HG02763 (cell line): ENCODE measurements at regions not wholly inside any gene's neighbourhood (a gene's known extent, or its start where the extent isn't known, plus 50 kb on each side); places are given as distances from the start of the nearest gene placed in this dataset.
"Not testable (repeated sequence)": the region's sequence is repeated elsewhere in the genome, so short reads cannot be mapped to it uniquely, and the experiment has no call there.

Experiments
- ATAC-seq: cut with Tn5 transposase; IDR thresholded peaks from one replicate; pipeline ENCODE4 v1.9.1; 2021; ENCODE audit warnings: mild to moderate bottlenecking, moderate library complexity; ENCODE audit not compliant: unreplicated experiment

DNA sequence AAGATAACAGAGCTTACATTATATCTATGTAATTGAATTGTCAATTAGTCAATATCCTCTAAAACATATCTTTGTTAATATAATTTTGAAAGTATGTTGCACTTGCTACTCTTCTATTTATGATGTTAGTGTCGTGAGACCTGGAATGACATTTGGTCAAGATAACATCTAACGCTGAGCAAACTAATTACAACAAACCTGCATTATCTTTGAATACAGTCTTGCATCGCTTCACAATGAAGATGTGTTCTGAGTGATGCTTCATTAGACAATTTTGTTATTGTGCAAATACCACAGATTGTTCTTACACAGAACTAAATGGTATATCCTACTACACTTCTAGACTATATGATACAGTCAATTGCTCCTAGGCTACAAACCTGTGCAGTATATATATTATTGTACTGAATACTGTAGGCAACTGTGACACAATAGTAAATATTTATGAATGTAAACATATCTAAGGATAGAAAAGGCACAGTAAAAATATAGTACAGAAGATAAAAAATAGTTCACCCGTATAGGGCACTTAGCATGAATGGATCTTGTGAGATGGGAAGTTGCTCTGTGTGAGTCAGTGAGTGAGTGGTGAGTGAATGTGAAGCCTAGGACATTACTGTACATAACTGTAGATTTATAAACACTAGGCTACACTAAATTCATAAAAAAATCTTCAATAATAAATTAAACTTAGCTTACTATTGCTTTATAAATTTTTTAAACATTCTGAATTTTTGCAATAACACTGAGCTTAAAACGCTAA, 1773.8 kb downstream of the PCDH9 start:
- ATAC-seq = no peak

DNA sequence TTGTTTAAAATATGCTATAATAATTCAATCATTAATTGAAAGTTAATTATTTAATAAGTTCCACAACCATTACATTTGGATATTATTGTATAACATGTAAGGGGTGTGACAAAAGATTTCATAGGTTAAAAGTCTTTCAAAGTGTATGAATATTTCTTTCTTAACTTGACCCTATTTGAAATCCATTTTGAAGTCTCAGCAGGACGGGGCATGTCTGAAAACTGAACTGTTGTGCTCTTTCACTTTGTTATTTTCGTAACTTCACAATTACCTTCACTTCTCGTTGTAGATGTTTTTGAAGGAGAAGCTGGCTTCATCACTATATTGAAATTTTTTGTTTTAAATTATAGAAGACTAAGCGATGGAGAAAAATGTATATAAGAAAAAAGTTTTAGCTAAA, 1775.7 kb downstream of the PCDH9 start:
- ATAC-seq = no peak

DNA sequence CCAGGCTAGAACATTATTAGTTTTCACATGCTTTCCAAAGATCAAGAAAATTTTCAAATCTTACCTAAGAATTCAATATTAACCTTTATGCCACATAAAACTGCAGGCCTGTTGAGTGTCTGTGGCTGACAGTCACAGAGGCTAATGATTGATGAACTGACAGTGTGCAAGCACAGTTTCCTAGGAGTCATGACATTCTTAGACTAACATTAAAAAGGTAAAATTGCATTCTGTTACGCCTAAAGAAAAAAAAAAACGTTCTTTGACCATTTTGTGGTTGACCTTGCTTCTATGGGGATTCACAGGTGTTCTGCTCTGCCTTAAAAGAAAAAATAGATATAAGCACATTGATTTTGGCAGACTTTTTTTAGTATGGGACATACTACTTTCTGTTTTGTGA, 1776.2 kb downstream of the PCDH9 start:
- ATAC-seq = no peak

DNA sequence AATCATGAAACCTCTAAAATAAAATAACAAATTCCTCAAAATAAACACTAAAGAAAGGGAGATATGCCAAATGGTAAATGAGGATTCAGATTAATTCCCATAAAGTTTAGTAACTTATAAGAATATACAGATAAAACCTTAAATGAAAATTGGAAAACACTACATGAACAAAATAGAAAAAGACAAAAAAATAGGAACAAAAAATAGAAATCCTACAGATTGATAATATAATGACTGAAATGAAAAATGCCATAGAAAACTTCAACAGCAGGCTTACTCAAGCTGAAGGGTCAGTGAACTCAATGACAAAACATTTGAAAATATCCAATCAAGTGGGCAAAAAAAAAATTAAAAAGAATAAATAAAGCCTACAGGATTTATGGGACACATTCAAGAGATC, 1784.8 kb downstream of the PCDH9 start:
- no peak for ATAC-seq

- no peak for ATAC-seq
These were observed 1794.5 kb downstream of the PCDH9 start for GRCh38 chr13:65435590-65435989.

DNA sequence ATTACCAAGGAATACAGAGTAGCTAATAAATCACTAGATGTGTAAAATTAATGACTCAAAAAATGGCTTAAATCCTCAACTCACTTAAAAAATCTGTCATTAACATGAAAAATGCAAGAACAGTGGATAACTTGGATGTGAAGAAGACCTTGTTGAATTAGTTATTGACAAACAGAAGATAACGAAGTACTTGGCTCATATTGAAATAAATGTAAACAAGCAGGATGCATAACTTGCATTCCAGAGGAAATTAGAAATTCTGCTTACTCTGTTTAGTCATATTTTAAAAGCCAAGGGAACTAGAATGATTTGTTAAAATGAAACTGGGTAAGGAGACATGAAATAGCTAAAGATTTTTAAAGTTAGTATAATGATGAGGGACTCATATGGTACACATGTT, 1812.2 kb downstream of the PCDH9 start:
- no peak for ATAC-seq

DNA sequence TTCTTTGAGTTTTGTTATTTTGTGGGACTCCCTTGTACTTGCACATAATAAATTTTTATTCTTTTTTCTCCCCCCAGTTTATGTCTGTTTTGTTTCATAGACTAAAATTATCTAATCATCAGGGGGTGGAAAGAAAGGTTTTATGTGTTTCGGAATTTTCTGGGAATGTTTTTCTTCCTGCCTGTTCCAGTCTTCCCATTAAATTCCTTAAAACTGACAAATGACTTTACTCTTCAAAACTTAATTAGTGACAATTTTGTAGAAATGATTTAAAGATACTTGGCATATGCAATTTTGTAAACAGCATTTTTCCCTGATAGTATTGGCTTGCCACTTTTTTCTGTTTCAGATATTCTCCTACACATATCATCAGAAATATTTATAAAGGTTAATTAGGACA, 1813.4 kb downstream of the PCDH9 start:
- ATAC-seq = no peak

- no peak for ATAC-seq
These were observed 1815.9 kb downstream of the PCDH9 start for GRCh38 chr13:65414187-65414586.

GRCh38 chr13:65411521-65411920, 1818.6 kb downstream of the PCDH9 start:
- no peak for ATAC-seq

DNA sequence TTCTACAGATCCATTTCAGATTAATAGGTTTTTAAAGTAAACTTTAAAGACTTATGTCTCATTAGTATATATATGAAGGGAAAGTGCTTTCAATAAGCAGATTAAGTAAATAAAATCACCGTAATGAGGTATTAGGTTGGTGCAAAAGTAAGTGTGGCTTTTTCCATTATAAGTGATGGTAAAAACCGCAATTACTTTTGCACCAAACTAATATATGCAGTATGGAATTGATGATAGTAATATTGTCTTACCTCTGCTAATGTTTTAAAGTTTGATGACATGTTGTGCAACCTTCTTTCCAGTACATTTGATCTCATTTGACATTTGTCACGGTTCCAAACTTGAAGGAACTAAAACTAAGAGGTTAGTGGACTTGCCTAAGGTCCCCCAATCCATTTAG, 1819.3 kb downstream of the PCDH9 start:
- no peak for ATAC-seq

DNA sequence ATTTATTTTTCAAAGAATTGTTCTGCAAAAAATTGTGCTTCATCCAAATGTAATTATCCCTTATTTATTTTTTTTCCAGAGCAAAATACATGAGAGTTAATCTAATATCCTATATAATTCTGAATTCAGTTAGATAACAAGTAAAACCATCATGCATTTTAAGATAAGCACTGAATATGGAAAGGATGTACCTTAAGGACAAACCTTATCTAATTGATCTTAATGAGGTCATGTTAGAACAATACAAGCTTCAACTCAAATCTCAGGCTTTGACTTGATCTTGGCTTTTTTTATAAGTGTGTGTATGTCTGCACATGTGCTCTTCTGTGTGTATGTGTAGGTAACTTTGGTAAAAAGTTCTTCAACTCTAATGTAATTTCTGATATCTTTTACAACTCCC, 1828.8 kb downstream of the PCDH9 start:
- ATAC-seq = no peak

DNA sequence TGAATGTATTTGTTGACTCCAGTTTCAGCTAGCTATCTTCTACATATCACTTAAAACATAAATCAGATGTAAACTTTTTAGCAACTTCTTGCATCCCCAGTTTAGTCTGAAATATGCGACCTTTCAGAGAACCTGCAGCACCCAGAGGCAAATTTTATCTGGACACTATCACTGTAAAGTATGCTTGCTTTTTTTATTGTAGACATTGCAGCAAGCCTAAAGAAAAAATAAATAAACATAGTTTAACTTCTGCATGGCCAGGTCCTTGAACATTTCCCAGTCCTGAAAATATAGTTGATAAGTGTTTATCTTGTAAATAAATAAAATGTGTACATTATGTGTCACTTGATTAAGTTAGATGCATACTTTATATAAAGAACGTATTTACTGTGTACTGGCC, 1829.4 kb downstream of the PCDH9 start:
- no peak for ATAC-seq

- no peak for ATAC-seq
These were observed 1842.3 kb downstream of the PCDH9 start for GRCh38 chr13:65387743-65388347.

- ATAC-seq = no peak
These were observed 1851.1 kb downstream of the PCDH9 start for GRCh38 chr13:65378943-65379519.

DNA sequence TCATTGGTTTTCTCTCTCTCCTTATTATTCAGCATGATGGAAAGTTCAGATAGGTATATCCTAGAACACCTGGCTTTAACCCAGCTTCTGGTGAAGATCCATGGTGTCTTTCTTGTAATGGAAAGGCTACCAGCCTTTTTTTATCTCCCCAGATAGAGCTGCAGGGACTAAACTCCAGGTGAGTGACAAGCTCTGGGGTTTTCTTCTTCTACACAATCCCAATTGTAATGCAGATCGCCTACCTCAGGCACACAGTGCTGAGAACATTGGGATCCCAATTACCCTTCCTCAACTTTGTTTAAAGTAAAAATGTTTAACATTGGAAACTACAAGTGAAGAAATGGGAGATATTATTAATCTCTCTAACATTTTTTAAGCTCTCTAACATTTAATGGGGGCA, 1851.7 kb downstream of the PCDH9 start:
- ATAC-seq = no peak

DNA sequence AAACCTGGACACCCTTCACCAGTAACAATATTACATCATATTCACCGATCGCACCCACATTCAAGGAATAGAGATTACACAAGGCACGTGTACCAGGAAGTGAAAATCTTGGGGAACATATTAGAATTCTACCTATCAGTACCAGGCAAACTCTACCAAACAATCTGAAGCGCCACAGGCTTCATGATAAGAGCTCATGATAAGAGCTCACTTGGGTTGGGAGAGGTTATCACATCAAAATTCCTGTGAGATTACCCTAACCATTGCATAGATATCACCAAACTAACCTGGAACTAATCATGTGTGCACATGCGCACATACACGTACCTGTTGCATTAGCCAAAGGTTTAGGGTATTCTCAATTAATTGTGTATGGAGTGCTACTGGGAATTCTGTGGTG, 1861.3 kb downstream of the PCDH9 start:
- ATAC-seq = no peak

- ATAC-seq = no peak
These were observed 1876.2 kb downstream of the PCDH9 start for GRCh38 chr13:65353951-65354350.

DNA sequence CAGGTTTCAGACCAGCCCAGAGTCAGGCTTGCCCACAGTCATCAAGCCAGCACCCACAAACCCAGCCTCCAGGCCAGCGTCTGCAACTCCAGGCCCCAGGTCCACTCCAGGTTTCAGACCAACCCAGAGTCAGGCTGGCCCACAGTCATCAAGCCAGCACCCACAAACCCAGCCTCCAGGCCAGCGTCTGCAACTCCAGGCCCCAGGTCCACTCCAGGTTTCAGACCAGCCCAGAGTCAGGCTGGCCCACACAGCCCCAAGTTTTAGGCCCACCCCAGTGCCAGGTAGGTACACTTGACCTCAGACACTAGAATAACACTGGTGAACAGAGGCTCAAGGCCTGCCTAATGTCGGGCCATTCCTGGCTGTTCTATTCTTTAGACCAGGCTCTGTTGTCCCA, 1877.0 kb downstream of the PCDH9 start:
- ATAC-seq = not testable (repeated sequence)

- no peak for ATAC-seq
These were observed 1882.6 kb downstream of the PCDH9 start for GRCh38 chr13:65347420-65348030.

- ATAC-seq = no peak
These were observed 1886.1 kb downstream of the PCDH9 start for GRCh38 chr13:65343898-65344663.
